A673 (cell line): ENCODE measurements at regions not wholly inside any gene's neighbourhood (a gene's known extent, or its start where the extent isn't known, plus 50 kb on each side); places are given as distances from the start of the nearest gene placed in this dataset.

Experiments
- BruUV-seq: library from RNA; stranded (reverse); fragments of 400-500 nt; replicated peaks from 2 replicates; lab custom pipeline; 2021; lab: Mats Ljungman, UMichigan
- CTCF ChIA-PET: fragments of 300-600 bp; sonication (Branson Sonifier 250); formaldehyde crosslinking; loops from one replicate; lab custom pipeline; 2022; ENCODE audit warnings: antibody characterized with exemption; lab: Charles Lee
- POLR2A ChIA-PET: fragments of 300-600 bp; sonication (Branson Sonifier 250); formaldehyde crosslinking; loops from one replicate; lab custom pipeline; 2022; ENCODE audit warnings: antibody characterized with exemption; ENCODE audit not compliant: low non-redundant PET; lab: Charles Lee
- DNase-seq: peaks from one replicate; pipeline ENCODE4 v3.0.0-alpha.2; 2015; ENCODE audit warnings: low spot score
- H3K27ac ChIP-seq: fragments of 200-600 bp; sonication (generic); 2 replicates; pipeline ENCODE4 v1.5.1; 2016; ENCODE audit warnings: mixed run types, low read depth, mild to moderate bottlenecking, mixed read lengths, antibody characterized with exemption, low read length; ENCODE audit not compliant: poor library complexity, severe bottlenecking
- H3K27me3 ChIP-seq: fragments of 200-600 bp; sonication (generic); replicated peaks from 2 replicates; pipeline ENCODE4 v1.6.1; 2017; ENCODE audit warnings: mixed run types, low read depth, mild to moderate bottlenecking, mixed read lengths, antibody characterized with exemption, low read length; ENCODE audit not compliant: insufficient read depth, poor library complexity
- H3K36me3 ChIP-seq: fragments of 200-600 bp; sonication (generic); 2 replicates; pipeline ENCODE4 v1.6.1; 2016; ENCODE audit warnings: mixed run types, mild to moderate bottlenecking, mixed read lengths, antibody characterized with exemption, low read length; ENCODE audit not compliant: insufficient read depth, poor library complexity, severe bottlenecking
- H3K4me1 ChIP-seq: fragments of 200-600 bp; sonication (generic); 2 replicates; pipeline ENCODE4 v1.6.1; 2017; ENCODE audit warnings: mixed run types, mild to moderate bottlenecking, mixed read lengths, antibody characterized with exemption, low read length; ENCODE audit not compliant: insufficient read depth, poor library complexity, severe bottlenecking
- H3K4me3 ChIP-seq: fragments of 200-600 bp; sonication (generic); 2 replicates; pipeline ENCODE4 v1.5.1; 2016; ENCODE audit warnings: low read depth, mixed run types, mild to moderate bottlenecking, mixed read lengths, low read length; ENCODE audit not compliant: poor library complexity, severe bottlenecking
- H3K9me3 ChIP-seq: fragments of 200-600 bp; sonication (generic); 2 replicates; pipeline ENCODE4 v1.6.1; 2016; ENCODE audit warnings: mixed run types, low read depth, mild to moderate bottlenecking, mixed read lengths, antibody characterized with exemption, low read length; ENCODE audit not compliant: poor library complexity, severe bottlenecking
- CTCF ChIP-seq: fragments of 300-800, 200-600 bp; sonication (generic); conservative IDR thresholded peaks from 2 replicates; pipeline ENCODE4 v1.5.1; 2017; ENCODE audit warnings: low read depth, mild to moderate bottlenecking, antibody characterized with exemption, low read length, moderate library complexity, mixed read lengths
- EZH2 ChIP-seq: fragments of 200-600 bp; sonication (generic); IDR thresholded peaks from 2 replicates; pipeline ENCODE4 v1.6.1; 2017; ENCODE audit warnings: borderline replicate concordance, low read depth, mild to moderate bottlenecking, mixed read lengths, antibody characterized with exemption, low read length; ENCODE audit not compliant: poor library complexity, severe bottlenecking
- intact Hi-C: fragments of 100-400 bp; cut with micrococcal nuclease; formaldehyde crosslinking; loops from one replicate; pipeline ENCODE4 v1.10.0; 2022; ENCODE audit not compliant: unreplicated experiment

GRCh38 chr7:24401628-24402593, 117.9 kb downstream of the NPY start:
- Histone ChIP-seq H3K27me3 (no peaks in the 10 kb centered on the region), H3K9me3 (no peaks in the 10 kb centered on the region), H3K36me3 (no peaks in the 10 kb centered on the region), H3K4me3 (peak overlapping the region; percentile 21), H3K4me1 (peaks cover 39% of the 10 kb centered on the region), H3K27ac (no peak overlapping the region)
- CTCF ChIA-PET: interaction anchor here (0.6 to 0.8 kb wide), 2 partner anchors 114 to 692 kb away, joined by 3 read pairs; no protein-coding TSS in a partner anchor
- no TSS peak for BruUV-seq
- POLR2A ChIA-PET: interaction anchor here (0.6 kb wide), 1 partner anchor 93 kb away, joined by 10 read pairs; no protein-coding TSS in a partner anchor
- intact Hi-C loops: loop anchor here (2.0 to 10.0 kb wide), 3 partner anchors 173 to 693 kb away; partner anchors contain the start of gene PALS2
- peak; percentile 41 for DNase-seq
- TF ChIP-seq EZH2 (no peak), CTCF (peak; percentile 65)

GRCh38 chr7:24402655-24403054, 118.7 kb downstream of the NPY start:
- ChIA-PET CTCF (interaction anchor here (0.6 to 0.8 kb wide), 2 partner anchors 113 to 691 kb away, joined by 3 read pairs; no protein-coding TSS in a partner anchor), POLR2A (interaction anchor here (0.6 kb wide), 1 partner anchor 94 kb away, joined by 10 read pairs; no protein-coding TSS in a partner anchor)
- intact Hi-C loops: loop anchor here (2.0 to 10.0 kb wide), 3 partner anchors 172 to 692 kb away; partner anchors contain the start of gene PALS2
- H3K4me3 ChIP-seq: no peak overlapping the region
- no peak for DNase-seq
- TF ChIP-seq EZH2: no peak
- TF ChIP-seq CTCF: no peak
- no peak overlapping the region for H3K27ac ChIP-seq
- no peaks in the 10 kb centered on the region for H3K36me3 ChIP-seq
- H3K9me3 ChIP-seq: no peaks in the 10 kb centered on the region
- BruUV-seq: no TSS peak
- peaks cover 45% of the 10 kb centered on the region for H3K4me1 ChIP-seq
- H3K27me3 ChIP-seq: no peaks in the 10 kb centered on the region

DNA sequence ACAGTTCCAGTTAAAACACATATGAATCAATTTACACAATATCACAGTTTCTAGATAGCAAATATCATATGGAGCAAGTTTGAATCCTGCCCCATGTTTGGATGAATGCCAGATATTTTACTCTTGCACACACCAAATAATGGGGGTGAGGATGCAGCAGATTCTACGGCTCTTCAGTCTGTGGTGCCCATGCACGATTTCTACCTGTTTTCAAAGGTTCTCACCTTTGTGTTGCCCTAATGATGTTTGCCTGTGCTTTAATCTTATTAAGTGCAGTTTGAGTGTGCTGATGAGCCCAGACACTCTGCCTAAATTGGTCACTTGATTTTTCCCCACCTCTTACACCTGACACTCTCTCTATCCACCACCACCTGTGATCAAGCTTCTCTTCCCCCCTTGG, 119.6 kb downstream of the NPY start:
- no peaks in the 10 kb centered on the region for H3K27me3 ChIP-seq
- H3K36me3 ChIP-seq: no peaks in the 10 kb centered on the region
- TF ChIP-seq EZH2 (no peak), CTCF (no peak)
- intact Hi-C loops: loop anchor here (2.0 to 10.0 kb wide), 3 partner anchors 171 to 691 kb away; partner anchors contain the start of gene PALS2
- no TSS peak for BruUV-seq
- peaks cover 45% of the 10 kb centered on the region for H3K4me1 ChIP-seq
- ChIA-PET POLR2A (no interaction called here), CTCF (no interaction called here)
- no peaks in the 10 kb centered on the region for H3K9me3 ChIP-seq
- H3K4me3 ChIP-seq: no peak overlapping the region
- DNase-seq: no peak
- no peak overlapping the region for H3K27ac ChIP-seq
